HG02610 (cell line): ENCODE measurements at regions not wholly inside any gene's neighbourhood (a gene's known extent, or its start where the extent isn't known, plus 50 kb on each side); places are given as distances from the start of the nearest gene placed in this dataset.
"Not testable (repeated sequence)": the region's sequence is repeated elsewhere in the genome, so short reads cannot be mapped to it uniquely, and the experiment has no call there.

Experiments
- ATAC-seq: cut with Tn5 transposase; IDR thresholded peaks from one replicate; pipeline ENCODE4 v1.9.1; 2021; ENCODE audit warnings: mild to moderate bottlenecking, moderate library complexity; ENCODE audit not compliant: unreplicated experiment

DNA sequence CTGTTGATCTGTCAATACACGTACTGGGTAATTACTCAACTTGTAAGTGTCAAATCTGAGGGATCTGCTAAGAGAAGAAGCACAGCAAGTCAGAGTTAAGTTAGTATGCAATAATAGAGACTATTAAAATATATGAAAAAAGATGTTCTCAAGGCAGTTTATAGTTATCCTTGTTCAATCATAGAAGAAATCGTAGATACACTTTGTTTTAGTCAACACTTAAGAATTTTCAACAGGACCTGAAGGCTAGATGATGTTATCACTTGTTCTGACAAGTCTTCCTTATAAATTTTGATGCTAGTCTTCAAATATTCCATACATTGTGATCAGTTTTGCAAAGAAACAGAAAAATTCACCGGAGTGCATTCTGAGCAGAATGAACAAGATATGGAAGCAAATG lies 91.1 kb upstream of the KCNQ5 start:
- ATAC-seq, result no peak

DNA sequence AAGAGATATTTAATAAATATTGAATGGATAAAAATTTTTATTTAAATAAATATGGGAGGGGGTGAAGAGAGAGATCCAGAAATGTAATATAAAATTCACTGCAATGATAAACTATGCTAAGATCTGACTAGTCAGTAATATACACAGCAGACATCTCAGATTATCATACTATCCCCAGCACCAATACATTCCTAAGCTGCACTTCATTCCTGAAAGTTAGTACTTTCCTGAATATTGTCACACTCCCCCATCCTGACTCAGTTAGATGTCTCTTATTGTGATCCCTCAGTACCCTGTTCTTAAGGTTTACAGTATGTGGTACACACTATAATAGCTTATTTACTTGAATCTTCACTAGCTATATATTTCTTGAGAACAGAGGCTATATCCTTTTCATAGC lies 88.3 kb upstream of the KCNQ5 start:
- no peak for ATAC-seq

DNA sequence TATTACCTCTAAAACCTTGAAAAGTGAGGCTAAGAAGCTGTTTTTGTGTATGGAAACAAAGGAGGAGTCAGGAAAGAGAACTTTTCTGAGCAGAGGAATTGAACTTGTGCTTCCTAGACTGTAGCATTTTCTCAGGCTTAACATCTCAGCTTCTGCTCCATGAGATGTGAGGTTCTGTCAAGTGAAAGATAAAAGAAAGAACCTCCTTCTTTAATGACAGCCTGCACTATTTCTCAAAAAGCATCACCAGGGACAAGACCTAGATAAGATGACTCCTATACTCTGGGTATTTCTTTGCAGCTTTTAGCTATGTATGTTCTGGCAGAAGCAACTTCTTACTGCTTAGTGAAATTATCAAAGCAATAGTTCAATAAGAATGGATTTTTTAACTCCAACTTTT lies 87.6 kb upstream of the KCNQ5 start:
- no peak for ATAC-seq

DNA sequence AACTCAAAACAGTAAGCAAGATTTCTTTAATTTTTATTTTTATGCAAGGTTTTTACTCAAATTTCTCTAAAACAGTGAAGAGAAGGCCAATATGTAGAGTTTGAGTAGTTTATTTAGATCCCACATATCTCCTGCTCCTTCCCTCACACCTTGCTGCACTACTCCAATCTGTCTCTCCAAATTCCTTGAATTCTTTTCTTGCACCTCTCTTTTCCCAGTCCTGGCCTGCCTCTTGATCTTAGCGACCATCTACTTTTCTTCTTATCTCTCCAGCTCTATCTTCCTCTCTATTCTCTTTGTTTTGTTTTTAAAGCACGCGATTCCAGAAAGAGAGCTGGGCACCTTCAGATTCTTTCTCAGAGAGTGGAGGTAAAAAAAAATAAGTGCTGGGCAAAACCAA lies 86.7 kb upstream of the KCNQ5 start:
- ATAC-seq, result no peak

DNA sequence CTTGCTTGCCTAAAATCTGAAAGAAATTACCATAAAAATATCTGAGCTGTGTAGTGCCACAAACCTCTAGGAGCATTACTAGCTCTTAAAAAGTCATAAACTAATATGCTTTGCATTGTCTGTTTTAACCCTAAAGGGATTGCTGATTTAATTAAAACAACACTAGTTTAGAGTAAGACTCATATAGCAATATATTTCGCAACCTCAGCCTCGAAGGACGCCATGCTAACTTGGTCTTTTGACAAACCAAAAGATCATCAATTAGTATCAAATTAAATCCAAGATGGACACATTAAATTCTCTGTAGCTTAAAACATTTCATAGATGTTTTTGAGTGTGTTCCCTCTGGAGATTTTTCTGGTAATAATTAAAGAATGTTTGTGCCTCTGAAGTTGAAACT lies 74.8 kb upstream of the KCNQ5 start:
- ATAC-seq, result no peak

DNA sequence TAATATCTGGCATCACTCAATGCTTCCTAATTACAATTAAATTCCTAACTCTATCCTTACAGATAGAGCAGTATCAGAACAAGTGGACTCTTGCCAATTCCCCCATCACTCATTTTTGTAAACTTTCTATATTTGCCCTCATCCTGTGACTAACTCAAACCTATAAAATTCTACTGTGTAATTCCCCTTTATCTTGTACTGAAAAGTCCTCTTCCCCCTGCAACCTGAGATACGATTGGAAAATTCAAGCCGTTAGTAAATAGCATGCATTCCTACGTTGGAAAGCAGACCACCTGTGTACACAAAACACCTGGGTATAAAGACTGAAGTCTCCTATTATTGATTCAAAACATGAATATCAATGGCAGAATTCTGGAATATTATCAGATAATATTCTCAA lies 70.4 kb upstream of the KCNQ5 start:
- ATAC-seq, result no peak

DNA sequence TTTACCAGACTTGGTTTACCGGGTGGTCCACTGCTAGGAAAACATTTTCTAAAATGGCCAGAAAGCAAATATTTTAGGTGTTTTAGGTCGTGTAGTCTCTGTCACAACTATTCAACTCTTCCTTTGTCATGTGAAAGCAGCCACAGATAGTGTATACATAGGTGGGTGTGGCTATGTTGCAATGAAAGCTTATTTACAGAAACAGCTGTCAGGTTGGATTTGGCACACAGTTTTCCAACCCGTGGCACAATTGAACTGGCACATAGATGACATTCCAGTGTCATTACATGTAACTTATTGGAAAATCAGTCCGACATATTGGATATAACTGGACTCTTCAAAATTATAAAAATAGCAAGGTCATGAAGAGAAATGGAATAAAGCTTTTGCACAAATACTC lies 68.9 kb upstream of the KCNQ5 start:
- ATAC-seq, result no peak

DNA sequence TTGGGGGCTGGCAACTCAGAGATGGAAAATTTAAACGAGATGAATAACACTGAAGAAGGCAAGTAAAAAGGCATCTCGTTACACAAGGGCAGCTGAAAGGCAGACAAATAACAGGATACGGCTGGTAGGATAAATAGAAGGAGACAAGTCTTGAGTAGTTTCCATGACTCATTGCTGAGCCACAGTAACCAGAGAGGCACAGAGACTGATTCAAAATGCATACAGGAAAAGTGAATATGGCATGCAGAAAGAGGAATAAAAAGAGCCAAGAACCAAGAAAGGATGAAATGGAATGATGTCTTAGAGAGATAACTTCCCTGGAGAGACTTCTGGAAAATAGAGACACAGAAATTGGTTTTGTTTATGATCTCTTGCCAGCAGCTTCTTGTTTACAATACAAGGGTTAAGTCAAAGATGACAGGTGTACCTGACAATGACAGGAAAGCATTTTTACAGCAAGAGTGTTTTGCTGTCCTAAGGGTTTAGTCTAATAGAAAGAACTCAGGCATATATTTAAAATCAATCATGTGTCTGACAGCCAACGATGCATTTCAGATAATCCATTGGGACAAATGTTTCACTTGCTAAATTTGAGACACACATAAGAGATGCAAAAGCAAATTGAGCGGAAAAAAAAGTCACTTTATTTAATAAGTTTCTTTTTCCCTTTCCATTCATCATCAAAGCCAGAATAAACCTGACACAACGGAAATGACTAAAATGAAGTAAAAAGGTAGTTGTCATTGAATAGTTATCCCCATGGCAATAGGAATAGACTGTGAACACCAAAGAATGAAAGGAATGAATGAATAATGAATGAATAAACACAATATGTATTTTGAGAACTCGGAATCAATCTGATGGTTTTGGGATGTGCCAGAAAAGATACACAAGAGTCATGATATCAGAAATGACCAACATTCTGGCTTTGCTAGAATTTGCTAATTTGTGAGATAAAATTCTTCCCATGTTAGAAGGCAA lies 68.0 kb upstream of the KCNQ5 start:
- no peak for ATAC-seq

DNA sequence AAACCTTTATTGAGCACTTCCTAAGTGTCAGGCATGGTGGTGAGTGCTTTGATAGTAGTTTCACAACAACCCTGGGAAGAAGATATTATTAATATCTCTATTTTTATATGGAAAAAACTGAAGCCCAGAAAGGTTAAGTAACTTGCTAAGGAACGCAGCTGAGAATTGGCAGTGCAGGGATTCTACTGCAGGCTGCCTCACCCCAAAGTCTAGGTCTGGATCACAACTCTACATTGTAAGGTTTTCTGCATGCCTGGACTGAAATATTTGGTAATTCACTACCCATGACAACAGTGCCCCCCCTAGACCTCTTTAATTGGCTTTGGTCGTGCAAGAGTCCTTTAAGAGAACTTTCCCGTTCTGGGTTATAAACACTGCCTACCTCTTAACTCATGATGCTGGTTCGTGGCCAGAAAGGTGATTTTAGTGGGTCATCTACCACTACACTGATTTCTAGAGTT lies 67.1 kb upstream of the KCNQ5 start:
- ATAC-seq, result no peak

DNA sequence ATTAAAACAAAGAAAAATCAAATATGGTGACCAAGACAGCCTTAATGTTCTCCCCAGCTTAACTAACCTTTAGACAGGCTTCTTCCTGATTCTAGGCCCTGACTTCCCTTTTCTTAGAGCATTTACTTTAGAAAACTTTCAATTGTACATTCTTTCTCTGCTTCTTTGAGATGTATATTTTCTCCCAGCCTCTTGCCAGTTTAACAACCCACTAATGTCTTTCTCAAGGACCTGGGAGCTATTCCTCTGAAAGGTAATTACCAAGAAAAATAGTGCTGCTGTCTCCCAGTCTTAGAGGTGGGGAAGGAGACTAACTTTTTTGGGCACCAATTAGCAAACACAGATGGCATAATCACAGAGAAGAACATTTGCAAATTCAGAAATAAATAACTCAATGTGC lies 62.8 kb upstream of the KCNQ5 start:
- no peak for ATAC-seq

DNA sequence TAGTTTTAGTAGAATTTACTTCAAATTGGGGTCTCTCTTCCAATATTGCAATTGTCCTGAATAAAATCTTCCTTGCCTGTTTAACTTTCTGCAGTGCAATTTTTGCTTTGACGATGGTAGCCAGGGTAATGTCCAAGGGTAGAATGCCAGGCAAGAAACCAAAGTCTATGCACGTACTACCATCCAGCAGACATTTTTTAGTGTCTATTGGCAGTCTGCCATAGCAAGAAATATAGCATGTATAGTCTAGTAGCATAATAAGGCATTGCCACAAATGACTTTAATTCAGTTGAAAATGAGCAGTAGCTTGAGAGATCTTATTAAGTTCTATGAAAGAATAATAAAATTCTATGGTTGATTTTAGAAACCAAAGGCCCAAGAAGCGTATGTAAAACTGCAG lies 62.3 kb upstream of the KCNQ5 start:
- no peak for ATAC-seq

DNA sequence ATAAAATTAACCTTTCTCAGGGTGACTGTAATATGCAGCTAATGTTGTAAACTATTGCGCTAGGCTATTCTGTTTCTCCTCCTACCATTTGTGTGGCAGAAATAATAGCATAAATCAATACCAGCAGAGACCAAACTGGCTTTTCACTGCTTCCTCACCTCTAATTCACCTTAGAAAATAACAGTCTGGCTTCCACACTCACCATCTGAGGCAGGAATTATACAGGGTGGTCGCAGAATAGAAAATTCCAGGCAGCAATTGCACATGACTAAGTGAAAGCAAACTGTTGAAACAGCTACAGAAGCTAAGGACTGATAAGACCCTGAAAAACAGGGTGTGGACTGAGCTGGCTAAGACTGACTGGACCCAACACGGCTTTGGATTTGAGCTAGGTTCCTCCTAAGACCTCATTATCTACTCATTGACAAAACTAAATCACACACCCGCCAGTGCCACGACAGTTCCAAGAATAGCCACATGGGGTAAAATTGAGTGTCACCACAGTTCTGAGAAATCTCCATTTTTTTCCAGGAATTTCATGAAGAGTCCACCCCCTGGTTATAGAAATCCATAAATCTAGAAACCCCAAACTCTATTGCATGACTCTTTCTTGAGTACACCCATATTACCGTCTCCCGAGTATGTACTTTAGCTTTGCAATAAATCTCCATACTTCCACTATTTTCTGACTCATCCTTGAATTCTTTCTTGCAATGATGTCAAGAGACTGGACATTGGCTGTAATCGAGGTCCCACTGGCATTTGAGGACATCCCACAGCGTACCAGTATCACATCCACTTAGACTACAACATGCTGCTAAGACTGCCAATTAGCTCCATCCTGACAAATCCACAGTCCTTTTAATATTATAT lies 60.9 kb upstream of the KCNQ5 start:
- ATAC-seq, result no peak

DNA sequence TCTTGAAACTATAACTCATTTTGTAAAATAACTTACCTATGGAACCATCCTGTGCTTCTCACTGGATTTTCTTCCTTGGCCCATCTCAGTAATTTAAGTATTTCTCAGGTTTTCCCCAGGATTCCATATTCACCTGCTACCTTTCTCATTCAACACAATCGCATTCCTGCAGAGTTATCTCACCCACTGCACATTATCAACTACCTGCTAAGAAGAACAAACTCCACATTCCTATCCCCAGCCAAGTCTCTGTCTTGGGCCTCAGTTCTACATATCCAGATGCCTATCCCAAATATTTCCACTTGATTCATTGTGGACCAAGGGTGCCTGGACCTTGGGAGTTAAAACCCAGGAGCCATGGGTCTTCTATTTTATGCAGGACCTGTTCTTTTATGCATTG lies 60.2 kb upstream of the KCNQ5 start:
- no peak for ATAC-seq

DNA sequence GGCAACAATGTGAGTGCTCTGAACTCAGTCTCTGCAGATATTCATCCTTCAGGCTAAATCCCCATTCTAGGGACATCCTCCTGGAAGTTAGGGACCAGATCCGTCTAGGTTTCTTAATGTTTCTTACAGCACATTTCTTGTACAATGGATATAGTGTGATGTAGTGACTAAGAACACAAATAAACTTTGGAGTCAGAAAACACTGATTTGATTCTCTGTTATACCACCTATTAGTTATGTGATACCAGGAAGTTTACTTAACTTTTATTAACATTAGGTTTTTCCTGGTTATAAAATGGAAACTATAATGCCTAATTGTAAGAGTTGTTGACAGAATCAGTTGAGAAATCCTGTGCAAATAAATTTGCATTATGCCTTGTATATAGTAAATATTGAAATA lies 57.6 kb upstream of the KCNQ5 start:
- ATAC-seq, result no peak

DNA sequence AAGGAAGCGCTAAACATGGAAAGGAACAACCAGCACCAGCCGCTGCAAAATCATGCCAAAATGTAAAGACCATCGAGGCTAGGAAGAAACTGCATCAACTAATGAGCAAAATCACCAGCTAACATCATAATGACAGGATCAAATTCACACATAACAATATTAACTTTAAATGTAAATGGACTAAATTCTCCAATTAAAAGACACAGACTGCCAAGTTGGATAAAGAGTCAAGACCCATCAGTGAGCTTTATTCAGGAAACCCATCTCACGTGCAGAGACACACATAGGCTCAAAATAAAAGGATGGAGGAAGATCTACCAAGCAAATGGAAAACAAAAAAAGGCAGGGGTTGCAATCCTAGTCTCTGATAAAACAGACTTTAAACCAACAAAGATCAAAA lies 49.9 kb upstream of the KCNQ5 start:
- not testable (repeated sequence) for ATAC-seq
